Lower leg skin (tissue), 3 donors: ENCODE measurements at regions not wholly inside any gene's neighbourhood (a gene's known extent, or its start where the extent isn't known, plus 50 kb on each side); places are given as distances from the start of the nearest gene placed in this dataset.

ENCODE experiments used
- CTCF ChIP-seq, 3 donors: fragments of 450-650 bp; IDR thresholded peaks; one replicate each; pipeline ENCODE4 v1.5.1; 2016; ENCODE audit warnings: antibody characterized with exemption in 3 of 3, mild to moderate bottlenecking in 3 of 3, moderate library complexity in 2 of 3
- POLR2A ChIP-seq, 2 donors: fragments of 450-650 bp; IDR thresholded peaks; one replicate each; pipeline ENCODE4 v1.6.1; 2016 to 2017; ENCODE audit warnings: antibody characterized with exemption in 2 of 2, mild to moderate bottlenecking in 1 of 2, moderate library complexity in 1 of 2

GRCh38 chr3:137409584-137409983 lies 354.5 kb upstream of the SOX14 start:
- no peak for TF ChIP-seq CTCF (IDR thresholded peaks at IDR 0.05)
- TF ChIP-seq POLR2A (IDR thresholded peaks at IDR 0.05), result no peak
